HepG2 (cell line): ENCODE measurements at regions not wholly inside any gene's neighbourhood (a gene's known extent, or its start where the extent isn't known, plus 50 kb on each side); places are given as distances from the start of the nearest gene placed in this dataset.

Experiments
- ATAC-seq: fragments of 200-7000 bp; cut with Tn5 transposase; 3 replicates; pipeline ENCODE4 v1.9.1; 2020; ENCODE audit warnings: mild to moderate bottlenecking, moderate library complexity
- BruUV-seq: library from RNA; stranded (reverse); fragments of 400-500 nt; replicated peaks from 2 replicates; lab custom pipeline; 2021; lab: Mats Ljungman, UMichigan
- CTCF ChIA-PET: fragments of 300-600 bp; formaldehyde crosslinking; extraction: SDS; loops from one replicate; lab custom pipeline; 2021; ENCODE audit warnings: low total read pairs, inconsistent platforms, low intra/inter-chr PET ratio; lab: Yijun Ruan, JAX
- POLR2A ChIA-PET: fragments of 350-600 bp; sonication (Branson Sonifier 250); formaldehyde crosslinking; loops from one replicate; lab custom pipeline; 2020; ENCODE audit warnings: antibody characterized with exemption, inconsistent platforms; lab: Yijun Ruan, JAX
- DNase-seq: peaks from one replicate; pipeline ENCODE4 v3.0.0-alpha.2; 2015; ENCODE audit warnings: low spot score
- FAIRE-seq: peaks from 3 replicates; lab custom pipeline; 2011; peaks lifted over from hg19 to GRCh38; lab: Jason Lieb, UNC
- H2AFZ ChIP-seq: one replicate; pipeline ENCODE4 v1.6.1; 2011; ENCODE audit warnings: low read length, inconsistent platforms
- H3K27ac ChIP-seq: fragments of 300-600 bp; 3 replicates; pipeline ENCODE4 v1.8.0; 2011; ENCODE audit warnings: mixed run types, mild to moderate bottlenecking, mixed read lengths, low read length, inconsistent platforms; ENCODE audit not compliant: insufficient read depth; ENCODE audit errors: extremely low read length
- H3K27me3 ChIP-seq, 2 experiments: fragments of 200-600 bp in 1 of 2; 2 replicates in 1 of 2; 3 replicates in 1 of 2; pipeline versions ENCODE4 v1.6.0 to v1.8.0; 2011; ENCODE audit warnings: low read length in 2 of 2, mild to moderate bottlenecking in 2 of 2, moderate library complexity in 2 of 2, inconsistent platforms in 1 of 2; ENCODE audit not compliant: insufficient read depth in 2 of 2, control insufficient read depth in 1 of 2
- H3K36me3 ChIP-seq, 2 experiments: fragments of 200-600 bp in 1 of 2; replicated peaks in 1 of 2; 2 replicates in 1 of 2; 3 replicates in 1 of 2; pipeline versions ENCODE4 v1.5.1 to v1.8.0; 2011; ENCODE audit warnings: low read length in 2 of 2, inconsistent platforms in 1 of 2; ENCODE audit not compliant: insufficient read depth in 2 of 2, control insufficient read depth in 1 of 2
- H3K4me1 ChIP-seq: 2 replicates; pipeline ENCODE4 v1.5.1; 2012; ENCODE audit warnings: low read length, inconsistent platforms; ENCODE audit not compliant: insufficient read depth
- H3K4me2 ChIP-seq: 2 replicates; pipeline ENCODE4 v1.6.0; 2011; ENCODE audit warnings: low read depth, low read length, inconsistent platforms
- H3K4me3 ChIP-seq, 3 experiments: fragments of 200-600 bp in 1 of 3; sonication (generic), shearing (Covaris generic) in 1 of 3; replicated peaks in 1 of 3; 2 replicates each; pipeline ENCODE4 v1.5.1; 2011 to 2016; ENCODE audit warnings: low read length in 3 of 3, inconsistent platforms in 2 of 3, low read depth in 2 of 3, mild to moderate bottlenecking in 2 of 3, control low read depth in 1 of 3, mixed read lengths in 1 of 3; ENCODE audit not compliant: insufficient read depth in 1 of 3
- H3K79me2 ChIP-seq: one replicate; pipeline ENCODE4 v1.6.1; 2011; ENCODE audit warnings: low read length, inconsistent platforms; ENCODE audit not compliant: insufficient read depth
- H3K9ac ChIP-seq: 2 replicates; pipeline ENCODE4 v1.6.0; 2011; ENCODE audit warnings: mild to moderate bottlenecking, low read depth, low read length, inconsistent platforms; ENCODE audit not compliant: insufficient read depth
- H3K9me3 ChIP-seq: 2 replicates; pipeline ENCODE4 v1.5.1; 2012; ENCODE audit warnings: mild to moderate bottlenecking, low read length
- H4K20me1 ChIP-seq: 2 replicates; pipeline ENCODE4 v1.6.0; 2011; ENCODE audit warnings: inconsistent platforms, mild to moderate bottlenecking, low read length, moderate library complexity; ENCODE audit not compliant: insufficient read depth
- DBP ChIP-seq: sonication (generic); formaldehyde crosslinking; IDR thresholded peaks from 2 replicates; pipeline ENCODE4 v1.4.0; 2020; ENCODE audit warnings: missing genetic modification reagents; ENCODE audit errors: not compliant biosample characterization
- EHMT2 ChIP-seq: fragments of 200-600 bp; sonication (generic); IDR thresholded peaks from 2 replicates; pipeline ENCODE4 v1.7.0; 2017; ENCODE audit warnings: antibody characterized with exemption, low read depth, low read length, borderline replicate concordance
- HNRNPLL ChIP-seq: fragments of 200-400 bp; formaldehyde crosslinking; IDR thresholded peaks from 2 replicates; pipeline ENCODE4 v1.6.1; 2017; ENCODE audit warnings: mild to moderate bottlenecking, low read depth, low read length; ENCODE audit not compliant: poor library complexity, severe bottlenecking
- KDM1A ChIP-seq: IDR thresholded peaks from 2 replicates; pipeline ENCODE4 v1.6.1; 2016; ENCODE audit warnings: missing compliant biosample characterization
- RARG ChIP-seq: sonication (generic); formaldehyde crosslinking; IDR thresholded peaks from 2 replicates; pipeline ENCODE4 v1.4.0; 2020; ENCODE audit warnings: low read depth, mild to moderate bottlenecking, missing genetic modification reagents
- RXRB ChIP-seq: IDR thresholded peaks from 2 replicates; pipeline ENCODE4 v1.6.1; 2016; ENCODE audit warnings: borderline replicate concordance, missing genetic modification reagents, missing compliant biosample characterization
- SALL1 ChIP-seq: sonication (generic); formaldehyde crosslinking; IDR thresholded peaks from 2 replicates; pipeline ENCODE4 v1.8.0; 2022; ENCODE audit warnings: mild to moderate bottlenecking, missing genetic modification reagents
- ZNF629 ChIP-seq: sonication (generic); formaldehyde crosslinking; conservative IDR thresholded peaks from 2 replicates; pipeline ENCODE4 v1.5.0; 2020; ENCODE audit warnings: missing genetic modification reagents
- WGBS: methylation state at CpG from one replicate; pipeline ENCODE4 v1.1.6; 2017; ENCODE audit warnings: low lambda C conversion rate; 5-methylcytosine and 5-hydroxymethylcytosine counted together
- in situ Hi-C: cut with HindIII; loops from 2 replicates; pipeline ENCODE4 v1.10.0; 2017; ENCODE audit warnings: low pct_unique_long_range_greater_than_20kb; ENCODE audit not compliant: extremely low pct_ligation_motif_present
- intact Hi-C: fragments of 100-400 bp; cut with micrococcal nuclease; formaldehyde crosslinking; loops from one replicate; pipeline ENCODE4 v1.10.0; 2022; ENCODE audit not compliant: unreplicated experiment

DNA sequence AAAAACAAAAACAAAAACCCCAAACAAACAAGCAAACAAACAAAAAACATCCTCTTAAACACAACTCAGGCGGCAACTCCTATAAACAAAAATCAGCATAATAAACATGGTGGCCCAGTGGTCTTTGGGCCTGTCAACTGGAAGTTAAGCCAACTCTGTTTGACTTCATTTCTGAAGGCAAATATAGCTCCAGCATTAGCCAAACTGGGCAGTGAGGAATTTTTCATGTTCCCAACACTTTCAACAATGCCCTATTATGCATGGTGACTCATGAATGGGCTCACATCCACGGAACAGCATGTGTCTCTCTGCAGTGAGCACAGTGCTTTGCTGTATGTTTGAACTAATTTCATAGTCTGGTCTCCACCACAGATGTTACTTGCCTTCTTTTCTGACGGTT, 143.9 kb upstream of the STC2 start (continued):
- TF ChIP-seq EHMT2, result peak; percentile 83; the same call in 1 of the 2 replicates
- TF ChIP-seq RXRB (CRISPR knock-in tag), result peak; percentile 16; the same call in 1 of the 2 replicates
- TF ChIP-seq KDM1A (CRISPR knock-in tag), result no peak
- no peak for TF ChIP-seq HNRNPLL
- no peak for TF ChIP-seq RARG (CRISPR knock-in tag)
- peak; percentile 52 for TF ChIP-seq ZNF629 (CRISPR knock-in tag)
- TF ChIP-seq SALL1 (CRISPR knock-in tag), result peak; percentile 43; the same call in 1 of the 2 replicates
- TF ChIP-seq, all 625 proteins: peak for 34

DNA sequence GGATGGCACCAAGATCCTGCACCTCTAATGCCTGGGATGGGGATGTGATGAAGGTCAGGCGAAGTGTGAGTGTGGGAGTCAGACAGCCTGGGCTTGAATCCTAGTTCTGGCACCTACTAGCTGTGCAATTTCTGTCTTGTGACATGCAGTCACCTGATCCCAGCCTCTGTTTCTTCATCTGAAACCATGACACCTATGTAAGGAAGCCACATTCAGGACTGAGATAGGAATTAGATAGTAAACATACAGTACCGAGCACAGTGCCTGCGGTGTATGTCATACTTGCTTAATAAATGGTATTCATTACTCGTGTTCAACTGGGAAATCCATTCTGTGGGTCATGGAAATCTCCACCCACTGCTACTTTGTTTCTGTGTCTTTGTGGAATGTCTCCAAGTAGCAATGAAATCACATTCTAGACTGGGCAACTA, 140.6 kb upstream of the STC2 start:
- Histone ChIP-seq H4K20me1 (no peaks in the 10 kb centered on the region), H3K9ac (no peak overlapping the region), H3K4me2 (no peak overlapping the region), H3K4me3 (no peak overlapping the region), H3K27ac (no peak overlapping the region), H2AFZ (no peak overlapping the region), H3K27me3 (peaks cover 0 to 20% of the 10 kb centered on the region in 2 experiments; a peak in 2 of 5 replicates), H3K9me3 (peaks cover 20% of the 10 kb centered on the region), H3K36me3 (no peaks in the 10 kb centered on the region), H3K79me2 (no peaks in the 10 kb centered on the region), H3K4me1 (peaks cover 25% of the 10 kb centered on the region)
- ChIA-PET CTCF (no interaction called here), POLR2A (no interaction called here)
- TF ChIP-seq DBP (CRISPR knock-in tag), result no peak
- WGBS, result 49% methylated on average over 3 of the region's 4 CpGs
- DNase-seq (no peak), ATAC-seq (no peak), FAIRE-seq (no peak)
- in situ Hi-C loops (no loop called here), intact Hi-C loops (no loop called here)
- BruUV-seq, result no TSS peak
